DOHH2 (cell line): ENCODE measurements at regions not wholly inside any gene's neighbourhood (a gene's known extent, or its start where the extent isn't known, plus 50 kb on each side); places are given as distances from the start of the nearest gene placed in this dataset.

Experiments used
- CTCF ChIP-seq: fragments of 200-600 bp; sonication (generic); IDR thresholded peaks from one replicate; pipeline ENCODE4 v1.5.1; 2014; ENCODE audit warnings: antibody characterized with exemption, mild to moderate bottlenecking, low read depth, low read length; ENCODE audit not compliant: poor library complexity, severe bottlenecking
- EZH2phosphoT487 ChIP-seq: fragments of 200-600 bp; sonication (generic); IDR thresholded peaks from 2 replicates; pipeline ENCODE4 v1.6.1; 2017; ENCODE audit warnings: borderline replicate concordance, mild to moderate bottlenecking, antibody characterized with exemption, low read length, moderate library complexity, mixed read lengths

- TF ChIP-seq CTCF (no peak), EZH2phosphoT487 (no peak)
These were observed 319.8 kb downstream of the HIVEP2 start for GRCh38 chr6:142624978-142625715.
